ENCODE measurements at regions not wholly inside any gene's neighbourhood (a gene's known extent, or its start where the extent isn't known, plus 50 kb on each side); places are given as distances from the start of the nearest gene placed in this dataset.

- no peaks in the 10 kb centered on the region for H3K27me3 ChIP-seq (ENCODE audit: insufficient read depth, low read length)
- H3K36me3 Mint-ChIP-seq (ENCODE audit: low read depth, unreplicated experiment) = no peaks in the 10 kb centered on the region
- H3K27me3 Mint-ChIP-seq (ENCODE audit: low read depth, unreplicated experiment) = no peaks in the 10 kb centered on the region
- peaks cover 2% of the 10 kb centered on the region for H3K9me3 ChIP-seq (ENCODE audit: insufficient read depth, low read depth, low read length)
- H3K27ac Mint-ChIP-seq (ENCODE audit: unreplicated experiment) = no peak overlapping the region
- H3K9me3 Mint-ChIP-seq (ENCODE audit: unreplicated experiment) = peaks cover 12% of the 10 kb centered on the region
- no peaks in the 10 kb centered on the region for H3K36me3 ChIP-seq (ENCODE audit: insufficient read depth, low read length)
- TF ChIP-seq EZH2 (IDR thresholded peaks at IDR 0.05; ENCODE audit: insufficient read depth, low read length) (no peak), CTCF (IDR thresholded peaks at IDR 0.05; ENCODE audit: insufficient read depth, low read depth, low read length) (no peak)
- no peaks in the 10 kb centered on the region for H3K4me1 ChIP-seq (ENCODE audit: insufficient read depth, low read length)
- no peaks in the 10 kb centered on the region for H4K20me1 ChIP-seq (ENCODE audit: insufficient read depth, low read length)
- H3K4me1 Mint-ChIP-seq (ENCODE audit: low read depth, unreplicated experiment) = no peaks in the 10 kb centered on the region
- H3K4me2 ChIP-seq (ENCODE audit: low read length) = no peak overlapping the region
- no peak overlapping the region for H2AFZ ChIP-seq (ENCODE audit: low read depth, low read length)
- no peak overlapping the region for H3K4me3 ChIP-seq (ENCODE audit: insufficient read depth, low read depth, low read length)
- no peak overlapping the region for H3K27ac ChIP-seq (ENCODE audit: low read depth, low read length)
- H3K9ac ChIP-seq (ENCODE audit: low read length) = no peak overlapping the region
- no peak for FAIRE-seq
- no peak overlapping the region for H3K4me3 Mint-ChIP-seq (ENCODE audit: unreplicated experiment)
- H3K79me2 ChIP-seq (ENCODE audit: insufficient read depth, low read length) = no peaks in the 10 kb centered on the region
- no peak for DNase-seq (ENCODE audit: low read depth)
Measured at GRCh38 chr5:119726544-119726943, 97.2 kb downstream of the FAM170A start.

- DNase-seq (ENCODE audit: low read depth) (no peak), FAIRE-seq (no peak)
- no peak overlapping the region for H3K4me3 ChIP-seq (ENCODE audit: insufficient read depth, low read depth, low read length)
- H3K27ac ChIP-seq (ENCODE audit: low read depth, low read length) = no peak overlapping the region
- TF ChIP-seq CTCF (IDR thresholded peaks at IDR 0.05; ENCODE audit: insufficient read depth, low read depth, low read length) (no peak), EZH2 (IDR thresholded peaks at IDR 0.05; ENCODE audit: insufficient read depth, low read length) (no peak)
- H4K20me1 ChIP-seq (ENCODE audit: insufficient read depth, low read length) = no peaks in the 10 kb centered on the region
- no peaks in the 10 kb centered on the region for H3K79me2 ChIP-seq (ENCODE audit: insufficient read depth, low read length)
- H3K4me2 ChIP-seq (ENCODE audit: low read length) = no peak overlapping the region
- Mint-ChIP-seq H3K27ac (ENCODE audit: unreplicated experiment) (no peak overlapping the region), H3K9me3 (ENCODE audit: unreplicated experiment) (no peaks in the 10 kb centered on the region), H3K27me3 (ENCODE audit: low read depth, unreplicated experiment) (no peaks in the 10 kb centered on the region), H3K36me3 (ENCODE audit: low read depth, unreplicated experiment) (no peaks in the 10 kb centered on the region), H3K4me1 (ENCODE audit: low read depth, unreplicated experiment) (no peaks in the 10 kb centered on the region), H3K4me3 (ENCODE audit: unreplicated experiment) (no peak overlapping the region)
- H3K36me3 ChIP-seq (ENCODE audit: insufficient read depth, low read length) = no peaks in the 10 kb centered on the region
- no peaks in the 10 kb centered on the region for H3K9me3 ChIP-seq (ENCODE audit: insufficient read depth, low read depth, low read length)
- no peaks in the 10 kb centered on the region for H3K27me3 ChIP-seq (ENCODE audit: insufficient read depth, low read length)
- H3K4me1 ChIP-seq (ENCODE audit: insufficient read depth, low read length) = no peaks in the 10 kb centered on the region
- H3K9ac ChIP-seq (ENCODE audit: low read length) = no peak overlapping the region
- H2AFZ ChIP-seq (ENCODE audit: low read depth, low read length) = no peak overlapping the region
Measured at GRCh38 chr5:119740225-119740624, 110.9 kb downstream of the FAM170A start.

GRCh38 chr5:119741691-119742090 lies 112.3 kb downstream of the FAM170A start:
- Histone ChIP-seq H3K27ac (ENCODE audit: low read depth, low read length) (no peak overlapping the region), H3K36me3 (ENCODE audit: insufficient read depth, low read length) (no peaks in the 10 kb centered on the region), H4K20me1 (ENCODE audit: insufficient read depth, low read length) (no peaks in the 10 kb centered on the region), H3K27me3 (ENCODE audit: insufficient read depth, low read length) (no peaks in the 10 kb centered on the region), H2AFZ (ENCODE audit: low read depth, low read length) (no peak overlapping the region), H3K4me3 (ENCODE audit: insufficient read depth, low read depth, low read length) (no peak overlapping the region), H3K9ac (ENCODE audit: low read length) (no peak overlapping the region), H3K4me1 (ENCODE audit: insufficient read depth, low read length) (no peaks in the 10 kb centered on the region), H3K79me2 (ENCODE audit: insufficient read depth, low read length) (no peaks in the 10 kb centered on the region), H3K4me2 (ENCODE audit: low read length) (no peak overlapping the region), H3K9me3 (ENCODE audit: insufficient read depth, low read depth, low read length) (no peaks in the 10 kb centered on the region)
- no peaks in the 10 kb centered on the region for H3K9me3 Mint-ChIP-seq (ENCODE audit: unreplicated experiment)
- FAIRE-seq (no peak), DNase-seq (ENCODE audit: low read depth) (no peak)
- H3K27me3 Mint-ChIP-seq (ENCODE audit: low read depth, unreplicated experiment) = no peaks in the 10 kb centered on the region
- peaks cover 9% of the 10 kb centered on the region for H3K4me1 Mint-ChIP-seq (ENCODE audit: low read depth, unreplicated experiment)
- TF ChIP-seq CTCF (IDR thresholded peaks at IDR 0.05; ENCODE audit: insufficient read depth, low read depth, low read length) (no peak), EZH2 (IDR thresholded peaks at IDR 0.05; ENCODE audit: insufficient read depth, low read length) (no peak)
- H3K36me3 Mint-ChIP-seq (ENCODE audit: low read depth, unreplicated experiment) = no peaks in the 10 kb centered on the region
- H3K27ac Mint-ChIP-seq (ENCODE audit: unreplicated experiment) = no peak overlapping the region
- no peak overlapping the region for H3K4me3 Mint-ChIP-seq (ENCODE audit: unreplicated experiment)
